Small intestine (tissue), 7 donors: ENCODE measurements at regions not wholly inside any gene's neighbourhood (a gene's known extent, or its start where the extent isn't known, plus 50 kb on each side); places are given as distances from the start of the nearest gene placed in this dataset.

Experiments used
- DNase-seq, 2 donors: peaks; one replicate each; pipeline versions ENCODE4 v3.0.0 to v3.0.0-alpha.2; 2013
- FAIRE-seq: peaks from 2 replicates; lab custom pipeline; 2012; peaks lifted over from hg19 to GRCh38; lab: Jason Lieb, UNC
- H3K27ac ChIP-seq, 3 donors: one replicate each; pipeline ENCODE4 v1.5.1; 2013; ENCODE audit warnings: low read length in 2 of 3, mild to moderate bottlenecking in 2 of 3, control low read depth in 1 of 3, inconsistent platforms in 1 of 3, low read depth in 1 of 3, moderate library complexity in 1 of 3
- H3K27me3 ChIP-seq, 3 donors: one replicate each; pipeline ENCODE4 v1.6.1; 2013; ENCODE audit warnings: low read length in 3 of 3, inconsistent platforms in 1 of 3; ENCODE audit not compliant: control insufficient read depth in 3 of 3, insufficient read depth in 3 of 3
- H3K36me3 ChIP-seq, 3 donors: one replicate each; pipeline ENCODE4 v1.6.1; 2013; ENCODE audit warnings: low read length in 3 of 3, inconsistent platforms in 1 of 3, low read depth in 1 of 3, mild to moderate bottlenecking in 1 of 3, moderate library complexity in 1 of 3; ENCODE audit not compliant: control insufficient read depth in 3 of 3, insufficient read depth in 2 of 3
- H3K4me1 ChIP-seq, 3 donors: one replicate each; pipeline ENCODE4 v1.6.1; 2013; ENCODE audit warnings: low read length in 2 of 3, inconsistent platforms in 1 of 3, low read depth in 1 of 3, mild to moderate bottlenecking in 1 of 3, moderate library complexity in 1 of 3; ENCODE audit not compliant: control insufficient read depth in 3 of 3, insufficient read depth in 2 of 3
- H3K4me3 ChIP-seq, 3 donors: one replicate each; pipeline ENCODE4 v1.5.1; 2013; ENCODE audit warnings: low read length in 3 of 3, control low read depth in 1 of 3, inconsistent platforms in 1 of 3, low read depth in 1 of 3, mild to moderate bottlenecking in 1 of 3, moderate library complexity in 1 of 3
- H3K9me3 ChIP-seq, 2 donors: one replicate each; pipeline ENCODE4 v1.6.1; 2013; ENCODE audit warnings: low read depth in 1 of 2, low read length in 1 of 2; ENCODE audit not compliant: control insufficient read depth in 2 of 2, insufficient read depth in 1 of 2
- WGBS, 3 donors: extraction: QIAGEN DNeasy Blood & Tissue Kit; methylation state at CpG; one replicate each; pipeline ENCODE4 v1.1.7; 2013; 5-methylcytosine and 5-hydroxymethylcytosine counted together
- donor health status: healthy with polysubstance abuse.
- donor health status: control.
- donor health status: control.
- donor health status: Bipolar disorder and iron deficiency.
- donor health status: healthy.

DNA sequence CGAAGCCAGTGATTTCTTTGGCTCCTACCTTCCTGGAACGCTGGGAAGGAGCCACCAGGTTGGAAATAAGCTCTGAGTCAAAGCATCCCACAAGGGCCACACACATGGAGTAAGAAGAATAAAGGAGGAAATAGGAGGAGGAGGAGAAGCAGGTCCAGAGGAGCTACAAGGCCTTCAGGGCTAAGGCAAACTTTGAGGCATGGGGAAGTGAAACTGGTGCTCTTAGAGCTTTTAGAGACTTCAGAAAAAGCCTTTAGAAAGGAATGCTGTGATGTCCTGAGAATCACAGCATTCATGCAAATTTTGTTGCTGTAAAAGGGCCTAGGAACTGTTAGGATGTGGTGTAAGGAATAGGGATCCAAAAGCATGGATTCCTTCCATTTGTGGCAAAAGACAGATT is 135.9 kb upstream of the ARHGEF9 start:
- Histone ChIP-seq H3K27me3 (no peaks in the 10 kb centered on the region), H3K27ac (no peak overlapping the region), H3K4me3 (no peak overlapping the region), H3K36me3 (no peaks in the 10 kb centered on the region), H3K4me1 (no peaks in the 10 kb centered on the region), H3K9me3 (no peaks in the 10 kb centered on the region)
- FAIRE-seq, result no peak
- WGBS, 3 donors, result 48 to 73% (median 58%) methylated on average over 2 of the region's 2 CpGs
- no peak for DNase-seq

DNA sequence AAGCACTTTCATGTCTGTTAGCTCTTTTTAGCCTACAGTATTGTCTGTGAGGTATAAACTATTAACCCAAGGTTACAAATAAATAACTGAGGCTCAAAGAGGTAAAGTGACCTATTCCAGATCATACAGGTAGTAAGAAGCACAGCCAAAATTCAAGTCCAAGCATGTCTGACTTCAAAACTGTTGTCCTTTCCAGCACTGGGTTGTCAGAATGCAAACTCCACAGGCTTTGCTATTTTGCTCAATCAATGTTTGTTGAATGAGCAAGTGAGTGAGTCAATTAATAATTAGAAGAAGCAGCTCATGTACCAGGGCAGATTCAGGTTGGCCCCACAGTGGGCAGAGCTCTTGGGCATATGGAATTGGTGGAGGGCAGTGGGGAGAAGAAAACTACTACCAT is 134.1 kb upstream of the ARHGEF9 start:
- no peak for FAIRE-seq
- Histone ChIP-seq H3K36me3 (no peaks in the 10 kb centered on the region), H3K4me3 (no peak overlapping the region)

GRCh38 chrX:63918611-63919010 is 133.6 kb upstream of the ARHGEF9 start:
- Histone ChIP-seq H3K27ac (no peak overlapping the region), H3K27me3 (no peaks in the 10 kb centered on the region), H3K9me3 (peaks cover 0 to 2% of the 10 kb centered on the region in 2 donors), H3K4me3 (no peak overlapping the region), H3K4me1 (no peaks in the 10 kb centered on the region), H3K36me3 (no peaks in the 10 kb centered on the region)
- WGBS, 3 donors, result 10 to 36% (median 20%) methylated on average over 1 of the region's 1 CpG
- no peak for FAIRE-seq
- peak; percentile 3 to 12 for DNase-seq

More for the DNA sequence above, 134.1 kb upstream of the ARHGEF9 start:
- no peaks in the 10 kb centered on the region for H3K4me1 ChIP-seq
- H3K27ac ChIP-seq, result no peak overlapping the region
- no peaks in the 10 kb centered on the region for H3K27me3 ChIP-seq
- DNase-seq, result no peak
- no peaks in the 10 kb centered on the region for H3K9me3 ChIP-seq

DNA sequence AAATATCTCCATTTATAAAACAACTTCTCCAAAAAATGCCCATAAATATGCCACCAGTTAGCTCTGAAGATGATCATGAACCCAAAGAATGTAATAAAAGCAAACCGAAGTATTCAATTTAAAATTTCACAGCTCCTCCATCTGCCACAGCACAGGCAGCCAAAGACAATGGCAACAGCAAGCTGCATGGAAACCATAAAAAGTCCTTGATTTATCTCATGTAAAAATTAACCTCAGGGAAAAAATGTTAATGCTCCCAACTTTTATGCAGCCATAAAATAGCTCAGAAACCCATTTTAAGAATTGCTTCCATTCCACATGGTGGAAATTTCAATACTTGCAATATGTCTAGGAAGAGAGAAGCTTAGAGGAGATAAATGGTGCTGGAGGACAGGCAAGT is 132.3 kb upstream of the ARHGEF9 start:
- Histone ChIP-seq H3K4me3 (no peak overlapping the region), H3K27ac (no peak overlapping the region), H3K36me3 (no peaks in the 10 kb centered on the region), H3K27me3 (no peaks in the 10 kb centered on the region), H3K4me1 (no peaks in the 10 kb centered on the region), H3K9me3 (peaks cover 0 to 2% of the 10 kb centered on the region in 2 donors)
- FAIRE-seq (no peak), DNase-seq (no peak)
- 79 to 95% (median 91%) methylated on average over 1 of the region's 1 CpG for WGBS, 3 donors

DNA sequence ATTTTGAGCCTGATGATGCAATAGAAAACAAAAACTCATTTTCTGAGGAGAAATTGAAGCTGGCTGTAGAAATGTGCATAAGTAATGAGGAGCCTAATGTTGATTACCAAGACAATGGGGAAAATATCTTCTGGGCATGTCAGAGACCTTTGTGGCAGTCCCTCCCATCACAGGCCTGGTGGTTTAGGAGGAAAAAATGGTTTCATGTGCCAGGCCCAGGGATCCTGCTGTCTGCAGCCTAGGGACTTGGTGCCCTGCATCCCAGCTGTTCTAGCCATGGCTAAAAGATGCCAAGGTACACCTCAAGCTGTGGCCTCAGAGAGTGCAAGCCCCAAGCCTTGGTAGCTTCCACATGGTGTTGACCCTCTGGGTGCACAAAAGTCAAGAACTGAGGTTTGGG is 128.7 kb upstream of the ARHGEF9 start:
- Histone ChIP-seq H3K27me3 (no peaks in the 10 kb centered on the region), H3K36me3 (no peaks in the 10 kb centered on the region), H3K4me1 (no peaks in the 10 kb centered on the region), H3K27ac (no peak overlapping the region), H3K4me3 (no peak overlapping the region), H3K9me3 (peaks cover 0 to 2% of the 10 kb centered on the region in 2 donors)
- FAIRE-seq (no peak), DNase-seq (no peak)

DNA sequence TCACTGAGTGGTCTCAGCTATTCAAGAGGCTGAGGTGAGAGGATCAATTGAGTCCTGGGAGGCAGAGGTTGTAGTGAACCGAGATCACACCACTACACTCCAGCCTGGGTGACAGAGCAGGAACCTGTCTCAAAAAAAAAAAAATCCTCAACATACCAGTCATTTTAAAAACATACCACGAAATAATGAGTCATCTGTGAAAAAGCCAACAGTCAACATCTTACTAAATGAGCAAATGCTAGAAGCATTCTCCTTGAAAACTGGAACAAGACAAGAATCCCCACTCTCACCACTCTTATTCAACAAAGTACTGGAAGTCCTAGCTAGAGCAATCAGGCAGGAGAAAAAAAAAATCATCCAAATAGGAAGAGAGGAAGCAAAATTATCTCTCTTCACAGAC is 104.0 kb upstream of the ARHGEF9 start:
- Histone ChIP-seq H3K4me1 (no peaks in the 10 kb centered on the region), H3K9me3 (peaks cover 0 to 5% of the 10 kb centered on the region in 2 donors), H3K27ac (no peak overlapping the region), H3K27me3 (no peaks in the 10 kb centered on the region), H3K4me3 (no peak overlapping the region), H3K36me3 (no peaks in the 10 kb centered on the region)
- DNase-seq (no peak), FAIRE-seq (no peak)
- WGBS, 3 donors, result 45 to 62% (median 52%) methylated on average over 2 of the region's 2 CpGs

DNA sequence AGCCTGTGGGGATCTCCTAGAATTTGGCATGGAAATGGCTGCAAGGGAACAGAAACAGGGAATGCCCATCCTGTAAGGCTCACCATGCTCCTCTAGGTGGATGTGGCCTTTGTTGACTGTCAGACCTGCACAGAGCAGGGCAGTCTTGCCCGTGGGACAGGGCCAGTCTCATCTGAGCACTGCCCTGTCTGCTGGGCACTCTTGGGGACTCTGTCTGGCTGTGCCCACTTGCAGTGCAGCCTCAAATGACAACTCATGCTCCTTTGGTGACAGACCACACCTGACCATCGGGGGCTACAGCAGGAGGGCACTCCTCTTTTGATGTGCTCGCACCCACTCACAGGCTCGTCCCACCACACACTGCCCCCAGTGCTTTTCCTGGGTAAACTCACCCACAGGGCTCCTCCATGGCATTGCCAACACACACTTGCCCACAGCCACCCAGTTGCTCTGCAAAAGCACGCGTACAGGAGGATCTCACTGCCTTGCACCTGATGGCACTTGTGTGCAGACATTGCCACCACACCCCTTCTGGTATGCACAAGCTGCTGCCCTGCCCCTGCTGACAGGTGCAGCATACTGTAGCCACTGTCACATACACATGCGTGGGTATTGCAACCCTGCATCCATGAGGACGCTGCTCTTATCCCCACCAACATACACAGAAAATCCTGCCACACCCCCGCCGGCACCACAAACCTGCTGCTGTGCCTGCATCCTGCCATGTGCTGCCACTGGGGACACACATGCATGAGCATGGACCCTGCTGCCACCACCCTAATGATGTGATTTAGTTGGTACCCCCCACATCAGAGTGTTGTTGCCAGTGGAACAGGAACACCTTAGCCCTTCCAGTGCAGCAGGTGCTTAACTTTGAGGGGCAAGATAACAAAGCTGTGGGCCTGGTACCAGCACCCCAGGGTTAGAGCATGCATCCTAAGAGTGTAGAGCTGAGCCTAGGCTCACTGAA is 100.1 kb upstream of the ARHGEF9 start:
- FAIRE-seq (no peak), DNase-seq (no peak)
- Histone ChIP-seq H3K4me3 (no peak overlapping the region), H3K27ac (no peak overlapping the region), H3K36me3 (no peaks in the 10 kb centered on the region), H3K4me1 (no peaks in the 10 kb centered on the region), H3K9me3 (no peaks in the 10 kb centered on the region), H3K27me3 (no peaks in the 10 kb centered on the region)
- 66 to 85% (median 78%) methylated on average over 8 to 10 of the region's 10 CpGs for WGBS, 3 donors

DNA sequence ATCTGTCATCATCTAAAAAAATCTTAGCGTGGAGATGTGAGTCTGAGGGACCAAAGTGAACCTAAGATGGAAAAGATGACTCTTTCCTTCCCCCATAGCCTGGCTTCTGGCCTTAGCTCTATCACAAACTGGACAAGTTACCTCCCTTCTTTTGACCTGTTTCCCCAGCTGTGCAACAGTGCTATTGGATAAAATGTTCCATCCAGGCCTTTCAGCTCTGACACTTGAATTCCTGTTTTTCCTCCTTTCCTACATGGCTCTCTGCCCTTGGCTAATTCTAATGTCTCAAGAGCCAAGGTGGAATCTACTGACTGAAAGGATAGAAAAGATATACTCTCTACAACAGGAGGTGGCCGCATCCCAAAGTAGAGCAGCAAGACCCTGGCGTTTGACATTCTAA is 84.5 kb upstream of the ARHGEF9 start:
- no peak for FAIRE-seq
- H3K4me1 ChIP-seq, result no peaks in the 10 kb centered on the region

DNA sequence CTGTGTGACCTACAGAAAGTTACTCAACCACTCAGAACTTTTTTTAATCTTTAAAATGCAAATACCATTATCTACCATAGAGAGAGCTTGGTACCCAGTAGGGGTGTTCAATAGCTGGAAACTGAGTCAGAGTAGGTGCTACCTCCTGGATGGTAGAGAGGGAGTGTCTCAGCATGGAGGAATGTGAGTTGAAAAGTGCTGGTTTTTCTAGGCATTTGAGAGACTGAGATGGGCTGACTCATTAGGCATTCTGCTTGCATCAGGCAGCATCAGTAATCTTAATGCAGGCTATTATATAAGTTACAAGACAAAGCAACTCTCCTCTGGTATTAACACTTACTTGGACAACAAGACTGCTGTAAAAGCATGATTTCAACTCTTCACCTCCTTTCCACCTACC is 70.9 kb upstream of the ARHGEF9 start:
- Histone ChIP-seq H3K27ac (no peak overlapping the region), H3K36me3 (no peaks in the 10 kb centered on the region), H3K9me3 (no peaks in the 10 kb centered on the region), H3K4me1 (no peaks in the 10 kb centered on the region), H3K4me3 (no peak overlapping the region), H3K27me3 (no peaks in the 10 kb centered on the region)
- DNase-seq (no peak), FAIRE-seq (no peak)

More for the DNA sequence above, 84.5 kb upstream of the ARHGEF9 start:
- H3K27me3 ChIP-seq, result no peaks in the 10 kb centered on the region
- H3K36me3 ChIP-seq, result no peaks in the 10 kb centered on the region
- WGBS, 3 donors, result 81 to 88% (median 87%) methylated on average over 3 of the region's 3 CpGs
- H3K9me3 ChIP-seq, result peaks cover 0 to 2% of the 10 kb centered on the region in 2 donors
- no peak for DNase-seq
- H3K4me3 ChIP-seq, result no peak overlapping the region
- no peak overlapping the region for H3K27ac ChIP-seq
